ENCODE measurements at regions not wholly inside any gene's neighbourhood (a gene's known extent, or its start where the extent isn't known, plus 50 kb on each side); places are given as distances from the start of the nearest gene placed in this dataset. TPM values are rescaled to one million over a fixed set of nuclear protein-coding genes. Genes with fewer than 3 reads are reported as not detected.

DNA sequence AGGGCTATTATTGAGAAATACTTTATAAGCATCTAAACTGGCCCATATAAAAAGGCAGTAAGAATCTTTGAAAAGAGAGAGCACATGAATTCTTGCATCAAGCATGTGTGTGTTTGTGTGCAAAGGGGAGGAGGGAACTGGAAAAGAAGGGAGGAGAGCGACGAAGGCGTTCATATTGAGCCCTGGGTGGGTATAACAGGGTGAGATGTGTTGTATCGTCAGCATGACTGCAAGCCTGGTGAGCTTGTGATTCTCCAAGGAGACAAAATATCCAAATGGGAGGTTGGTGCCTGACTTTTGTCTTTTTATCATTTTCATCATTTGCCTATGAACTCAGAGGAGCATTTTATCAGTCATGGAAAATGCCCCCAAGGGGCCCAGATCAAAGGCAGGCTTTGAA, 70.8 kb upstream of the PMFBP1 start:
- no peak for DNase-seq (ENCODE audit: low read depth in 2 of 3, low spot score in 2 of 3)

DNA sequence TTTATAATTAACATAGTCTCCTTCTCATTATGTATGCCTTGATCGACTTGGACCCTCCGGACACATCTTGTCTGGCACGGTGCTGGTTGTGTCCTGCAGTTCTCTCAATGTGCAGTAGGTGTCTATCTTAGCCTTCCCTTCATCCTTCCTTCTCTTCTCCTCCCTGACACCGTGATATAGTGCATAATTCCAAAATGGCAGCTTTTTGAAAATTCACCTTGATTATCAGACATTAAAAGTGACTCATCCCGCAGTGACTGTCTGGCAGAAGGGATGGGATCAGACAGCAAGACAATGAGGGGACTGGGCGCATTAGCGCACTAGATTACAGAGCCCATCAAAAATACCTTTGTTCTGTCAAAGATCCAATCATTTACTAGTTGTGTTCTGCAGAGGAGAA, 70.0 kb upstream of the PMFBP1 start:
- peak in 2 of 3 donors; percentile 24 to 51 for DNase-seq (ENCODE audit: low read depth in 2 of 3, low spot score in 2 of 3)

DNA sequence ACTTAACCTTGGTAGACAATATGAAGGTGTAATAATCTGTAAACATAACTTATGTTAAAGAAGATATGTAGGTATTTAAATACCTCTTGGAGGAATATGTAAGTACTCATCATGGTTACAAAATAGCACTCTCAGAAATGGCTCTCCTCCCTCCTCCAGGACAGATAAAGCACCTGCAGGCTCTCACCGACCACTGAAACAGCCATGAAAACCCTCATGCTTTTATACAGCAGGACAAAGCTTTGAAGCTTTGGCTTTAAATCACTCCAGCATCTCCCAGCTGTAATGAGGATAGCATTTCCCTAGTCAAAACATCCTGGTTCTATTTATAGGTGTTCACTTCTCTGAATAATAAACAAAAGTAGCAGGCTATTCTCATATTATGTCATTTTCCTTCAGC, 69.1 kb upstream of the PMFBP1 start:
- DNase-seq (ENCODE audit: low read depth in 2 of 3, low spot score in 2 of 3) = no peak

DNA sequence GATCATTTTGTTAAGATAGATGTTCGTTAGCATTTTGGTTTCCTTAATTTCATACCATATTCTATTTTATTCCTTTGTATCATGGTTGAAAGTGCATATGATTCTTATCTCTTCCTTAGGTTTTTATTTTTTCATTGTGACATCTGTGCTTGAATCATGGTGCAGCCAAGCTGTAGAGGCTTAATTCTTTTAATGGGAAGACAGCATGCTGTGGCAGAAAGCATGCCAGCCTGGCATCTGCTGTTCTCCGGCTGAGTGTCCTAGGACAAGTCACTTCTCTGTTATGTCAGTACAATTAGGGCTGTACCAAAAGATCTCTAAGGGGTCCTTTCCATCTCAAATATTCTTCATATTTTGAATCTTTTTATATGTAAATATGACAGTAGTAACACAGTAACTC, 68.5 kb upstream of the PMFBP1 start:
- no peak for DNase-seq (ENCODE audit: low read depth in 2 of 3, low spot score in 2 of 3)

DNA sequence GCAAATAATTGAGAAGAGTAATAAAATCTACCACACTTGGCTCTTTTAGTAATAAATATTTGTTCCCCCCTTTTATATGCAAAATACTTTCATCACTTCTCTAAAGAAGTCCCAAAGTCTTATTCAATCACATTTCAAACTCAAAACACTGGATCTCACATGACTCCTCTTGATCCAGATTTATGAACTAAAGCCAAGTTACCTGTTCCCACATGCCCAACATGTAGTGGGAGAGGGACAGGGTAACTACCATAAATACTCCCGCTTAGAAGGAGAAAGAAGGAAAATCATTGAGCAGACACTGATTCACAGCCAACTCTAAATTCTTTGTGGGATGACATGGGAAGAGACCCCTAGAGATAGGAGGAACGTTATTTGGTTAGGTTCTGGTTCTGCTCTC, 64.9 kb upstream of the PMFBP1 start:
- no peak for DNase-seq (ENCODE audit: low read depth in 2 of 3, low spot score in 2 of 3)

DNA sequence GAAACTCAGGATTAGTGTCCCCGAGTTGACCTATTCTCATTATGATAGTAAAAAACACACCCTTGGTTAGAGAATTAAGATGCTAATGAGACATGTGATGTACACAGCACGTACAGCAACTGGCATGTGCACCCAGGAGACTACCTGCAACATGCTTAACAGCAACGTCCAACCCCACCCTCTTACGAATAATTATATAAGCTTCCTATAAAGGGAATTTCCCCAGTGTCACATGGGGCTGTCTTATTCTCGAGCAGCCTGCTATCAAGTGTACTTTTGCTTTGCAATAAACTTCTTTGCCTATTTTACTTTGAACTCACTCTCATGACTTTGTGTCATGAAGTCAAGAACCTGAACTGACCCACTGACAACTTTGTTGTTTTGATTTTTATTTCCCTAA, 62.4 kb upstream of the PMFBP1 start:
- no peak for DNase-seq (ENCODE audit: low read depth in 2 of 3, low spot score in 2 of 3)

DNA sequence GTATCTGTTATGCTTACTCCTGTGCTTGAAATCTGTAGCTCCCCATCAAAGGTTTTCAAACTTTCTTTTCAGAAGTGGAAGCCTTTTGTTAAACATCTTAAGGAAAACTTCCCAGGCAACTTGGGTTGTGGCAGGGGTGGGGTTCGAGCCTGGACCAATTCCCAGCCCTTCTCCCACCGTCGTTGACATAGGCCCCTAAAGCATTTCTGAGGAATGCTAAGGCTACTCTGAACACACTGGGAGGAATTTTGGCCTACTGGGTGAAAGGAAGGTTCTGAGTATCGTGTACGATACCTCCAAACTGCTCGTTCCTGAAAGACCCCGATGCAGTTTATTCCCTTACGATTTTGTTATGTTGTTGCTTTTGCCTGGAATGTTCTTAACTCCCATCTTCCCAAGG, 56.1 kb upstream of the PMFBP1 start:
- DNase-seq (ENCODE audit: low read depth in 2 of 3, low spot score in 2 of 3) = no peak

DNA sequence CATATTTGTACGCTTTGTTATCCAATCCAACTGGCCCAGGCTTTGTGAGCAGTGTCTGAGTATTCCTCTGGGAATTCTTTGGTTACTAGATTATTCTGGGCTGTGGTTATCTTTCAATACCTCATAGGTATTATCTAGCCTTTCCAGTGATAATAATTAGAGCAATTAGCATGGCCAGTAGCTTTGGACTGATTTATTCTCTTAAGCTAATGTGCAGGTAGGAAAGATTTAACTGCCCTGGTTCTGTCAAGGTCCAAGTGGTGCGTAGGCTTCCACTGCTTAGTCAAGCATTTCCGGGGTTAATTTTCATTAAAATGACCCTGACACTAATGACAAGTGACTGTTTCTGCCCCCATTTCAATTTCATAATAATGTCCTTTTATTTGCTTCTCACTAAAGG, 54.2 kb upstream of the PMFBP1 start:
- DNase-seq (ENCODE audit: low read depth in 2 of 3, low spot score in 2 of 3) = no peak

DNA sequence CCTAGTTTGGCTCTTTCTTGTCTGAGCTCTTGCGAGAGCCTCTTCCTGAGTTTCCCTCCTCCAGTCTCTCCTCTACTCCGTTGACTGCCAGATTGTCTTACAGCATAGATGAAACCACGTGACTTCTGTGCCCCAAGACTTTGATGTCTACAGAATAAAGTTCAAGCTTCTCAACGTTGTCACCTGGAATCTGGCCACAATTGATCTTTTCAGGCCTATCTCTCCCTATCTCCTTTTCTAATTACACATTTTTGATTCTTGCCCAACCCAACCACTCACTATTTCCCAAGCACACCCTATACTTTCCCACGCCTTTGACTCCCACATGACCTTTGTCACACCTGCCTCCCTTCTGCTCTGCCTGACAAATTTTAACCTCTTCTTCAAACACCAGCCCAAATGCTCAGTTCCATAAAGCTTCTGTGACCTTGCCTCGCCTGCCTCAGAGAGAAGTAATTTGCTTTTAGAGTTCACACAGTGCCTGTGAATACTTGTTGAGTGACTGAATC, 52.4 kb upstream of the PMFBP1 start:
- no peak for DNase-seq (ENCODE audit: low read depth in 2 of 3, low spot score in 2 of 3)

DNA sequence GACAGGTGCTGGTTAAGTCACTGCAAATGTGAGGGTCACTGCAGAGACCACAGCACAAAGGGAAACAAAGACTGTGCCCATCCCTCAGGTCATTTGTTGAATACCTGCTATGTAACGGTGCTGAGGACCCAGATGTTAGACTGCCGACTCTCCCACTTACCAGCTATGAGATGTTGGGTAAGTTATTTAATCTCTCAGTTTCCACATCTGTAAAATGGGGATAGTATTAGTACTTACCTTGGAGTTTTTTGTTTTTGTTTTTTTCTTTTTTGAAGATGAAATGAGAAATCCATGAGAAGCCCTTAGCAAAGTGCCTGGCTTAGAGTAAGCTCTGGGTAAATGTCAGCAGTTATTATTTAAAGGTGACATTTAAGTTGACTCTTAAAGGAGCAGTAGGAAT, 50.5 kb upstream of the PMFBP1 start:
- no peak for DNase-seq (ENCODE audit: low read depth in 2 of 3, low spot score in 2 of 3)

Small RNAs in the stretch of these regions (small RNA-seq; reads per million reads assigned to genes)
- gene RF00026 = not detected
- gene RNU7-90P = not detected
